AG10803 (cell line): ENCODE measurements at regions not wholly inside any gene's neighbourhood (a gene's known extent, or its start where the extent isn't known, plus 50 kb on each side); places are given as distances from the start of the nearest gene placed in this dataset.

Experiments
- DNase-seq: peaks from one replicate; pipeline ENCODE4 v3.0.0; 2010; ENCODE audit warnings: low read depth
- H3K4me3 ChIP-seq: 2 replicates; pipeline ENCODE4 v1.5.1; 2011; ENCODE audit warnings: mild to moderate bottlenecking, low read length, control low read depth
- TF ChIP-seq, protein P1 (sequence below): conservative IDR thresholded peaks from 2 replicates; pipeline ENCODE4 v1.5.1; 2011; ENCODE audit warnings: mild to moderate bottlenecking, low read length, control low read depth, inconsistent platforms

GRCh38 chr12:63206909-63207308 lies 55.9 kb upstream of the AVPR1A start:
- peak; percentile 7 for DNase-seq
- no peak overlapping the region for H3K4me3 ChIP-seq
- TF ChIP-seq, protein P1, sequence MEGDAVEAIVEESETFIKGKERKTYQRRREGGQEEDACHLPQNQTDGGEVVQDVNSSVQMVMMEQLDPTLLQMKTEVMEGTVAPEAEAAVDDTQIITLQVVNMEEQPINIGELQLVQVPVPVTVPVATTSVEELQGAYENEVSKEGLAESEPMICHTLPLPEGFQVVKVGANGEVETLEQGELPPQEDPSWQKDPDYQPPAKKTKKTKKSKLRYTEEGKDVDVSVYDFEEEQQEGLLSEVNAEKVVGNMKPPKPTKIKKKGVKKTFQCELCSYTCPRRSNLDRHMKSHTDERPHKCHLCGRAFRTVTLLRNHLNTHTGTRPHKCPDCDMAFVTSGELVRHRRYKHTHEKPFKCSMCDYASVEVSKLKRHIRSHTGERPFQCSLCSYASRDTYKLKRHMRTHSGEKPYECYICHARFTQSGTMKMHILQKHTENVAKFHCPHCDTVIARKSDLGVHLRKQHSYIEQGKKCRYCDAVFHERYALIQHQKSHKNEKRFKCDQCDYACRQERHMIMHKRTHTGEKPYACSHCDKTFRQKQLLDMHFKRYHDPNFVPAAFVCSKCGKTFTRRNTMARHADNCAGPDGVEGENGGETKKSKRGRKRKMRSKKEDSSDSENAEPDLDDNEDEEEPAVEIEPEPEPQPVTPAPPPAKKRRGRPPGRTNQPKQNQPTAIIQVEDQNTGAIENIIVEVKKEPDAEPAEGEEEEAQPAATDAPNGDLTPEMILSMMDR: no peak

- no peak overlapping the region for H3K4me3 ChIP-seq
- DNase-seq: no peak
- TF ChIP-seq, protein P1: no peak
These were observed 55.5 kb upstream of the AVPR1A start for GRCh38 chr12:63206494-63206893.
